Right lobe of liver (tissue), 4 donors: ENCODE measurements at regions not wholly inside any gene's neighbourhood (a gene's known extent, or its start where the extent isn't known, plus 50 kb on each side); places are given as distances from the start of the nearest gene placed in this dataset.

ENCODE experiments used
- CTCF ChIP-seq, 4 donors: fragments of 200-600 bp in 3 of 4; fragments of 450-650 bp in 1 of 4; IDR thresholded peaks; one replicate each; pipeline versions ENCODE4 v1.5.1 to v1.8.0; 2016 to 2022; ENCODE audit warnings: antibody characterized with exemption in 4 of 4, mild to moderate bottlenecking in 2 of 4
- POLR2A ChIP-seq: fragments of 450-650 bp; IDR thresholded peaks from one replicate; pipeline ENCODE4 v1.6.1; 2017; ENCODE audit warnings: antibody characterized with exemption, mild to moderate bottlenecking
- donor health status: DM: no; HTN: no; CAD: no.
- donor health status: DM: no; HTN: no; CAD: no.
- donor health status: DM: no; HTN: yes; CAD: no.

- TF ChIP-seq POLR2A (no peak), CTCF (IDR thresholded peaks at IDR 0.05) (no peak)
These were observed 165.0 kb upstream of the GEMIN8 start for GRCh38 chrX:14194711-14195110.
